B cell (primary cell): ENCODE measurements at regions not wholly inside any gene's neighbourhood (a gene's known extent, or its start where the extent isn't known, plus 50 kb on each side); places are given as distances from the start of the nearest gene placed in this dataset.

Source experiments
- ATAC-seq: fragments of 200-7000 bp; cut with Tn5 transposase; one replicate; pipeline ENCODE4 v1.10.0; 2021; ENCODE audit warnings: low read depth, mild to moderate bottlenecking, moderate number of reproducible peaks, moderate library complexity
- CTCF ChIA-PET: fragments of 350-600 bp; sonication (Branson Sonifier 250); formaldehyde crosslinking; loops from one replicate; lab custom pipeline; 2021; ENCODE audit warnings: antibody characterized with exemption, inconsistent platforms; lab: Charles Lee
- POLR2A ChIA-PET: fragments of 350-600 bp; sonication (Branson Sonifier 250); formaldehyde crosslinking; loops from one replicate; lab custom pipeline; 2021; ENCODE audit warnings: antibody characterized with exemption; lab: Charles Lee
- DNase-seq: peaks from one replicate; pipeline ENCODE4 v3.0.0; 2013
- H2AFZ ChIP-seq: 2 replicates; pipeline ENCODE4 v1.6.1; 2012; ENCODE audit warnings: mild to moderate bottlenecking, low read depth, low read length; ENCODE audit not compliant: insufficient read depth, poor library complexity, severe bottlenecking
- H3K27ac ChIP-seq, 2 donors: 1 replicate in 1 of 2; 2 replicates in 1 of 2; pipeline ENCODE4 v1.5.1; 2012 to 2013; ENCODE audit warnings: low read length in 2 of 2, mild to moderate bottlenecking in 2 of 2, moderate library complexity in 1 of 2
- H3K27me3 ChIP-seq, 4 experiments: fragments of 200-600 bp in 1 of 4; sonication (generic) in 1 of 4; replicated peaks in 1 of 4; 1 replicate in 2 of 4; 2 replicates in 2 of 4; pipeline versions ENCODE4 v1.6.1 to v1.7.0; 2013 to 2016; ENCODE audit warnings: low read length in 3 of 4, mild to moderate bottlenecking in 2 of 4, mixed read lengths in 1 of 4, moderate library complexity in 1 of 4; ENCODE audit not compliant: insufficient read depth in 4 of 4, control insufficient read depth in 3 of 4; ENCODE audit errors: control extremely low read depth in 1 of 4
- H3K36me3 ChIP-seq, 2 experiments: replicated peaks in 1 of 2; 1 replicate in 1 of 2; 2 replicates in 1 of 2; pipeline versions ENCODE4 v1.6.1 to v1.7.1; 2013; ENCODE audit warnings: low read length in 1 of 2; ENCODE audit not compliant: insufficient read depth in 2 of 2, control insufficient read depth in 1 of 2; ENCODE audit errors: control extremely low read depth in 1 of 2, extremely low read depth in 1 of 2
- H3K4me1 ChIP-seq, 2 donors: fragments of 200-600 bp in 1 of 2; sonication (generic) in 1 of 2; 1 replicate in 1 of 2; 2 replicates in 1 of 2; pipeline versions ENCODE4 v1.5.1 to v1.6.1; 2013 to 2017; ENCODE audit warnings: low read length in 2 of 2; ENCODE audit not compliant: control insufficient read depth in 2 of 2, insufficient read depth in 2 of 2
- H3K4me2 ChIP-seq: replicated peaks from 2 replicates; pipeline ENCODE3; 2012; ENCODE audit warnings: mild to moderate bottlenecking, low read depth, low read length; ENCODE audit not compliant: poor library complexity, severe bottlenecking
- H3K4me3 ChIP-seq, 5 experiments: fragments of 200-600 bp in 1 of 5; sonication (generic) in 1 of 5; 1 replicate in 3 of 5; 2 replicates in 2 of 5; pipeline versions ENCODE4 v1.5.1 to v1.7.0; 2011 to 2016; ENCODE audit warnings: low read length in 4 of 5, mild to moderate bottlenecking in 4 of 5, low read depth in 2 of 5, control low read depth in 1 of 5, moderate library complexity in 1 of 5; ENCODE audit not compliant: insufficient read depth in 1 of 5; ENCODE audit errors: control extremely low read depth in 1 of 5, extremely low read depth in 1 of 5
- H3K79me2 ChIP-seq: fragments of 200-600 bp; sonication (generic); one replicate; pipeline ENCODE4 v1.6.0; 2016; ENCODE audit warnings: low read length; ENCODE audit not compliant: control insufficient read depth, insufficient read depth
- H3K9ac ChIP-seq: fragments of 200-600 bp; sonication (generic); 2 replicates; pipeline ENCODE4 v1.6.1; 2017; ENCODE audit warnings: mild to moderate bottlenecking, low read length, moderate library complexity
- H3K9me3 ChIP-seq, 3 donors: one replicate each; pipeline versions ENCODE4 v1.6.1 to v1.7.1; 2013; ENCODE audit warnings: low read length in 2 of 3; ENCODE audit not compliant: control insufficient read depth in 2 of 3, insufficient read depth in 1 of 3; ENCODE audit errors: control extremely low read depth in 1 of 3
- H4K20me1 ChIP-seq: 2 replicates; pipeline ENCODE4 v1.6.0; 2012; ENCODE audit warnings: mild to moderate bottlenecking, low read length; ENCODE audit not compliant: insufficient read depth, control insufficient read depth, poor library complexity, severe bottlenecking
- H3K27ac Mint-ChIP-seq: one replicate; pipeline ENCODE4 v1.8.0; 2021; ENCODE audit warnings: mixed read lengths
- H3K27me3 Mint-ChIP-seq: one replicate; pipeline ENCODE4 v1.8.0; 2021; ENCODE audit warnings: mixed read lengths
- H3K4me1 Mint-ChIP-seq: one replicate; pipeline ENCODE4 v1.8.0; 2021; ENCODE audit warnings: mixed read lengths
- H3K4me3 Mint-ChIP-seq: one replicate; pipeline ENCODE4 v1.8.0; 2021; ENCODE audit warnings: mixed read lengths
- H3K9me3 Mint-ChIP-seq: one replicate; pipeline ENCODE4 v1.8.0; 2022; ENCODE audit warnings: mixed read lengths; ENCODE audit not compliant: insufficient read depth
- EZH2 ChIP-seq: IDR thresholded peaks from 2 replicates; pipeline ENCODE4 v1.6.1; 2012; ENCODE audit warnings: borderline replicate concordance, low read depth, mild to moderate bottlenecking, moderate library complexity, low read length; ENCODE audit not compliant: insufficient read depth, poor library complexity, severe bottlenecking
- WGBS: methylation state at CpG from one replicate; pipeline ENCODE4 v1.1.5; 2013; ENCODE audit warnings: missing lambda C conversion rate; ENCODE audit not compliant: insufficient coverage; 5-methylcytosine and 5-hydroxymethylcytosine counted together
- intact Hi-C: fragments of 100-400 bp; cut with micrococcal nuclease; formaldehyde crosslinking; loops from one replicate; pipeline ENCODE4 v1.10.0; 2022
- TF ChIP-seq, protein P1 (sequence below): fragments of 200-600 bp; IDR thresholded peaks from one replicate; pipeline ENCODE4 v1.8.0; 2022; ENCODE audit warnings: antibody characterized with exemption, mild to moderate bottlenecking

DNA sequence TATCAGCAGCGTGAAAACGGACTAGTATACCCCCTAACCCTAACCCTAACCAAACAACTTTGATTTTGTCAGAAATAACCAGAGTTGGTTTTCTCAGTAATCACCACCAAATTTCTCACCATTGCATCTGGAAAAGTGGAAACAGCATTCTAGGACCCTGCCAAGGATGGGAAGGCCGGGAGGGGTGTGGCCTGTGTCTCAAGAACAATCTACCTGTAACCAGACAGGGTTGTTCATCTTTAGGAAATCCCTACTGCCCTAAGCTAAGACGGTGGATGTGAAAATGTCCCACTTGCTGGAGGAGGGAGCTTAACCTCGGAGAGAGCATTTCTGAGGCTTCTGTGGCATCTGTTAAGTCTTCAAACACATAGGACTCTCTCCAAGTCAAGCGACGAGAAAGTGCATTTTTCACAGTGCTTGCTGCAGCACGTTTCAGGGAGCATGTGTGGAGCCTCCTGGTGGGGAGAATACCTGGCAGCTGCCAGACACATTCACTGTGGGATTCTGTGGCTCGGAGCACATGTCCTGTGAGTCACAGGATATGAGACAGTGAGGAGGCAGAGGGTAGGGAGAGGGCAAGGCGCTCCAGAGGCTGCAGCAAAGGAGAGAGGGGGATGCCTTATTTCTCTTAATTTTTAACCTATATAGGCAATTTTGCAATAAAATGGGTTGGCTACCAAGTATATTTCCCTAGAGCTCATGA, 207.5 kb downstream of the SPP2 start:
- Histone ChIP-seq H3K4me2 (no peak overlapping the region), H4K20me1 (no peaks in the 10 kb centered on the region), H2AFZ (no peak overlapping the region), H3K27me3 (peaks cover 0 to 11% (median 5%) of the 10 kb centered on the region in 4 experiments), H3K4me1 (no peaks in the 10 kb centered on the region), H3K4me3 (no peak overlapping the region), H3K9ac (no peak overlapping the region), H3K27ac (no peak overlapping the region), H3K36me3 (no peaks in the 10 kb centered on the region), H3K79me2 (no peaks in the 10 kb centered on the region), H3K9me3 (peaks cover 0 to 5% (median 0%) of the 10 kb centered on the region in 3 donors)
- TF ChIP-seq, protein P1, sequence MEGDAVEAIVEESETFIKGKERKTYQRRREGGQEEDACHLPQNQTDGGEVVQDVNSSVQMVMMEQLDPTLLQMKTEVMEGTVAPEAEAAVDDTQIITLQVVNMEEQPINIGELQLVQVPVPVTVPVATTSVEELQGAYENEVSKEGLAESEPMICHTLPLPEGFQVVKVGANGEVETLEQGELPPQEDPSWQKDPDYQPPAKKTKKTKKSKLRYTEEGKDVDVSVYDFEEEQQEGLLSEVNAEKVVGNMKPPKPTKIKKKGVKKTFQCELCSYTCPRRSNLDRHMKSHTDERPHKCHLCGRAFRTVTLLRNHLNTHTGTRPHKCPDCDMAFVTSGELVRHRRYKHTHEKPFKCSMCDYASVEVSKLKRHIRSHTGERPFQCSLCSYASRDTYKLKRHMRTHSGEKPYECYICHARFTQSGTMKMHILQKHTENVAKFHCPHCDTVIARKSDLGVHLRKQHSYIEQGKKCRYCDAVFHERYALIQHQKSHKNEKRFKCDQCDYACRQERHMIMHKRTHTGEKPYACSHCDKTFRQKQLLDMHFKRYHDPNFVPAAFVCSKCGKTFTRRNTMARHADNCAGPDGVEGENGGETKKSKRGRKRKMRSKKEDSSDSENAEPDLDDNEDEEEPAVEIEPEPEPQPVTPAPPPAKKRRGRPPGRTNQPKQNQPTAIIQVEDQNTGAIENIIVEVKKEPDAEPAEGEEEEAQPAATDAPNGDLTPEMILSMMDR: no peak
- TF ChIP-seq EZH2: no peak
- H3K27ac Mint-ChIP-seq: no peak overlapping the region
- DNase-seq: no peak
- H3K27me3 Mint-ChIP-seq: peaks cover 55% of the 10 kb centered on the region
- POLR2A ChIA-PET: no interaction called here
- intact Hi-C loops: no loop called here
- 63% methylated on average over 4 of the region's 10 CpGs for WGBS
- no peak overlapping the region for H3K4me3 Mint-ChIP-seq
- CTCF ChIA-PET: interaction anchor here (1.8 kb wide), 1 partner anchor 123 kb away, joined by 7 read pairs; no protein-coding TSS in a partner anchor
- H3K9me3 Mint-ChIP-seq: no peaks in the 10 kb centered on the region
- H3K4me1 Mint-ChIP-seq: no peaks in the 10 kb centered on the region
- no peak for ATAC-seq

DNA sequence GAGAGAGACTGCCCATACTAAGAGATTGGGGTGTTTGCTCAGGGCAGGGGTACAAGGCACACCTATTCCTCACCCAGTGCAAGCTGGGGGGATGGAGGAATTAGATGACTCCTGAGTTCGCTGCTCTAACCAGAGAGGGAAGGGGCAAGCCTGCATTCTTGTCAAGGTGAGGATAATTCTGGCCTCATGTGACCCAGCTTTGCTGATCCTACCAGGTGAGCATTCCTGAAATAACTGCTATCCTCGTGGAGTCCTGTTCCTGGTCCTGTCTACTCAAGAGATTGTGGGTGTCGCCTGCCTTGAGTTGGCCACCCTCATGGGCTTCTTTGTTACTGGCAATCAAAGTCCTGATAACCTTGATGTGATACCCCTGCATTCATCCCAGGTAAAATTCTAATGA, 206.0 kb downstream of the SPP2 start:
- H3K27me3 ChIP-seq: peaks cover 0 to 16% (median 10%) of the 10 kb centered on the region in 4 experiments
- no peaks in the 10 kb centered on the region for H3K9me3 ChIP-seq
- 75% methylated on average over 3 of the region's 3 CpGs for WGBS
- TF ChIP-seq, protein P1: no peak
- TF ChIP-seq EZH2: no peak
- no peak overlapping the region for H3K4me3 ChIP-seq
- H3K79me2 ChIP-seq: no peaks in the 10 kb centered on the region
- H3K9ac ChIP-seq: no peak overlapping the region
- no peaks in the 10 kb centered on the region for H4K20me1 ChIP-seq
- ChIA-PET CTCF (no interaction called here), POLR2A (no interaction called here)
- no peaks in the 10 kb centered on the region for H3K4me1 Mint-ChIP-seq
- no peaks in the 10 kb centered on the region for H3K9me3 Mint-ChIP-seq
- DNase-seq: no peak
- no peak overlapping the region for H3K27ac ChIP-seq
- intact Hi-C loops: no loop called here
- H2AFZ ChIP-seq: no peak overlapping the region
- no peak overlapping the region for H3K4me2 ChIP-seq
- no peak overlapping the region for H3K4me3 Mint-ChIP-seq
- peaks cover 60% of the 10 kb centered on the region for H3K27me3 Mint-ChIP-seq
- H3K27ac Mint-ChIP-seq: no peak overlapping the region
- no peak for ATAC-seq
- H3K4me1 ChIP-seq: no peaks in the 10 kb centered on the region
- H3K36me3 ChIP-seq: no peaks in the 10 kb centered on the region
